Activated T-cell treated with anti-CD3 and anti-CD28 coated beads, Interleukin-2, amount 50 U/mL, for 24 hours (primary cell): ENCODE measurements at regions not wholly inside any gene's neighbourhood (a gene's known extent, or its start where the extent isn't known, plus 50 kb on each side); places are given as distances from the start of the nearest gene placed in this dataset.
"Not testable (repeated sequence)": the region's sequence is repeated elsewhere in the genome, so short reads cannot be mapped to it uniquely, and the experiment has no call there.

Experiments used
- DNase-seq: peaks from one replicate; pipeline ENCODE4 v3.0.0-alpha.2; 2020
- H3K27ac Mint-ChIP-seq: 2 replicates; pipeline ENCODE4 v1.8.0; 2020; ENCODE audit warnings: mild to moderate bottlenecking, mixed read lengths
- H3K27me3 Mint-ChIP-seq: 2 replicates; pipeline ENCODE4 v1.8.0; 2020; ENCODE audit warnings: mixed read lengths
- H3K36me3 Mint-ChIP-seq: 2 replicates; pipeline ENCODE4 v1.8.0; 2020; ENCODE audit warnings: low read depth, mixed read lengths
- H3K4me1 Mint-ChIP-seq: 2 replicates; pipeline ENCODE4 v1.8.0; 2020; ENCODE audit warnings: low read depth, mixed read lengths
- H3K4me3 Mint-ChIP-seq: 2 replicates; pipeline ENCODE4 v1.8.0; 2020; ENCODE audit warnings: mild to moderate bottlenecking, moderate library complexity, mixed read lengths
- H3K9me3 Mint-ChIP-seq: 2 replicates; pipeline ENCODE4 v1.8.0; 2020; ENCODE audit warnings: mixed read lengths

DNA sequence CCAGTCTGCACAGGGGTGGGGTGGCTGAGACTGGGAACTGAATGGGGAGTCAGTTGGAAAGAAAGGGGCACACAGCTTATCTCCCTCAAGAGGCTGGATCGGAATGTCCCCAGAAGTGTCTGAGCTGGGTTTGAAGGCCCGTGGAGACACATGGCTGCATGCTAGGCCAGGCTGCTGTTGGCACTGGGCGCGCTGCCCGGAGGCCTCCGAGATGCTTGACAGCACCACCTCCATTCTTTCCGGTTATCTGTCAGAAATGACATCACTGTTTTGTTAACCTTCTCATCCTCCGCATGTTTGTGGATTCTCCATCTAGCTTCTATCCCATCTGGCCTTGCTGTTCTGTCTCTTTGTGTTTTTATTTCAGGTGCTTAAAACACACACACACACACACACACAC, 85.5 kb downstream of the APIP start:
- Mint-ChIP-seq H3K4me1 (peaks cover 4% of the 10 kb centered on the region), H3K27ac (no peak overlapping the region), H3K27me3 (peaks cover 6% of the 10 kb centered on the region), H3K4me3 (no peak overlapping the region), H3K36me3 (no peaks in the 10 kb centered on the region), H3K9me3 (no peaks in the 10 kb centered on the region)
- DNase-seq: no peak

DNA sequence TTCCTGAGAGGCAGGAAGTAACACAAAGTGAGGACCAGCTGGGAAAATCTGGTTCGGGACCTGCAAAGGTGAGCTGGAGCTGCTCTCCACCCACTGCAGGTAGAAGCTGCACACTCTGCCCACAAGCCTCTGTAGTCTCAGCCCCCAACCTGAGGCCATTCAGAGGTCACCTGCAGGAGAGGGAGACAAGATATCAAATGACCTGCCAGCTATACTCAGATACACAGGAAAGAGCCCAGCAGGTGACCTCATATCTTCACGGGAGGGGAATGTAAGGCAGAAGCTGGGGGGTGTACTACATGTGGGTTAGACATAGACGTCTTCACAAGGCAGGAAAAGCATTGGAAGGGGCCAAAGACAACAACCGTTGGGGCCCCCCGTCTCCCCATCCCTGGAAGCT, 86.1 kb downstream of the APIP start:
- Mint-ChIP-seq H3K27me3 (peaks cover 7% of the 10 kb centered on the region), H3K27ac (no peak overlapping the region)
- DNase-seq: no peak

DNA sequence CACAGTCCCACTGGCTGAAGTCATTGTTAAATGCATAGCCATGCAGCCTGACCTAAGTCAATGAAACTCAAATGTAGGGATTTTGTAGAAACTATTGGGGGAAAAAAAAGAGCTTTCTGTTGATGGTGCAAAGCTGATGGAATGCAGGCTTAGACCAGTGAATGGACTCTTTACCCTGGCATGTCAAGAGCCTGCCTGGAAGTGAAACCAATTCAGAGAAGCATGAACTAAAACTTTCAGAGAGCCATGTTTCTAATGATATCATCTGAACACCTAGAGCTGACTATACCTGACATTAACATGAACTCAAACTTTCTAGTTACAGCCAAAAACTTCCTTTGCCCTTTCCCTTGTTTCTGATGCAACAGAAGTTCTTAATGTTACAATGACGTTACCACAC, 89.0 kb downstream of the APIP start:
- H3K9me3 Mint-ChIP-seq: no peaks in the 10 kb centered on the region

More for the DNA sequence above, 86.1 kb downstream of the APIP start:
- H3K9me3 Mint-ChIP-seq: no peaks in the 10 kb centered on the region
- H3K4me3 Mint-ChIP-seq: no peak overlapping the region
- peaks cover 4% of the 10 kb centered on the region for H3K4me1 Mint-ChIP-seq
- no peaks in the 10 kb centered on the region for H3K36me3 Mint-ChIP-seq

DNA sequence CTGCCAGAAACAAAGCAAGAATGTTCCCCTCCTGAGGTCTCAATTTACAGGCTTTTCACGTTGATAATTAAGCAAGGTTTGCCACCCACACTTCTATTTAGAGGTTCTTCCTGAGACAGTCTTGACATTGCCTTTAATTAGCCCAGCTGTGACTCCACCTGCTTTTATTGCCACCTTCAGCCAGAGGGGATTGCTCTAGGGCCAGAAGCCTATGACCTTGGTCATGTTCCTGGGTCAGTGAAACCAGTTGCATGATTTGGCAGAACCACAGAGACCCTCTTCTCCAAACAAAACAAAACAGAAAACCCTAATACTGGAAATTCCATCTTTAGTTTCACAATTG, 89.8 kb downstream of the APIP start:
- Mint-ChIP-seq H3K4me1 (peaks cover 4% of the 10 kb centered on the region), H3K9me3 (no peaks in the 10 kb centered on the region), H3K27ac (no peak overlapping the region)

More for the DNA sequence above, 89.0 kb downstream of the APIP start:
- Mint-ChIP-seq H3K36me3 (no peaks in the 10 kb centered on the region), H3K27me3 (peaks cover 21% of the 10 kb centered on the region), H3K27ac (no peak overlapping the region), H3K4me3 (no peak overlapping the region), H3K4me1 (peaks cover 4% of the 10 kb centered on the region)
- no peak for DNase-seq

DNA sequence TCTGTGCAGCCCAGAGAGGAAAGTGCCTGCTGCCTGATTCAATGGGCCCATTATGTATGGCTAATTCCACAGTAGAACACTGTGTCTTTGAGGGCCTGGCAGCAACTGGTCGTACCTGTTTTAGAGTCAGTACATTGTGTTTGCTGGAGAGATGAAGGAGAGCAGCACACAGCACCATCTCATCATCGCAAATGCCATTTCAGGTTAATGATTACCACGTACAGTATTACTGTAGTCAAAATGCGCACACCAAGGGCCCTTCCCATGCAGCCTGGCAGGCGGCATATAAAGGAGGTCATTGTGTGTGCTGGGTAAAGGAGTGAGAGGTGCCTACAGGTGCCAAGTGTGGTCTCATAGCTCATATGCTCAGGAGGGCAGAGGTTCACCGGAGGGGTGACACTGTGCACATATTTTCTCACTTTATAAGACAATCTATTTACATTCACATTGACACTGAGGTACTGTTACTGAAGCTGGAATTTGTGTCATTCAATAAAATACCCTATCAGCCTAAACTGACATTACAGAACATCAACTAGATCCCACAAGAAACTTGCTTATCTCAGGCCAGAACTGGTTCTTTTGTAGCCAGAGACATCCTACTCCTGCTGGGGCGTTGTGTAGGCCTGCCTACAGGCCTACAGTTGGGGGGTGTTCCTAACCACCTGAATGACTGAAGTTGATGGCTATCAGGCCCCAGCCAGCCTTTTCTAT, 90.4 kb downstream of the APIP start:
- no peak for DNase-seq
- Mint-ChIP-seq H3K4me3 (no peak overlapping the region), H3K27ac (no peak overlapping the region)

More for the DNA sequence above, 89.8 kb downstream of the APIP start:
- H3K4me3 Mint-ChIP-seq: no peak overlapping the region
- peaks cover 25% of the 10 kb centered on the region for H3K27me3 Mint-ChIP-seq
- DNase-seq: no peak
- H3K36me3 Mint-ChIP-seq: no peaks in the 10 kb centered on the region

DNA sequence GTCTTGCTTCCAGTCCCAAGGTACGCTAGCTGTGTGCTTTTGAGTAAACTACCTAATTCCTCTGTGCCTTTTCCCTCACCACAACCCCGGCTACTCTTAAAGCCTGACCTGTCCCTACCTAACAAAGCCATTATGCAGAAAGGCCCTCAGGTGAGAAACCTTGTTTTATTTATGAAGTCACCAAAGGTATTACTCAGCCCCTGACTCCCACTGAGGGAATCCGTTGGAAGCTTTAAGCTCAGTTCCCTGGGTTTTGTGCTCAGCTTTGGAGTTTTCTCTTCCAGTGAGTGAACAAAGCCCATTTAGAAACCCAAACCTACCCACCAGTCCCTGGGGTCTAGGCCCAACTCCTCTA, 90.9 kb downstream of the APIP start:
- Mint-ChIP-seq H3K9me3 (no peaks in the 10 kb centered on the region), H3K4me1 (peaks cover 11% of the 10 kb centered on the region), H3K4me3 (no peak overlapping the region), H3K27ac (no peak overlapping the region), H3K36me3 (no peaks in the 10 kb centered on the region), H3K27me3 (peaks cover 25% of the 10 kb centered on the region)
- no peak for DNase-seq

More for the DNA sequence above, 90.4 kb downstream of the APIP start:
- Mint-ChIP-seq H3K36me3 (no peaks in the 10 kb centered on the region), H3K4me1 (peaks cover 7% of the 10 kb centered on the region), H3K27me3 (peaks cover 25% of the 10 kb centered on the region), H3K9me3 (no peaks in the 10 kb centered on the region)

DNA sequence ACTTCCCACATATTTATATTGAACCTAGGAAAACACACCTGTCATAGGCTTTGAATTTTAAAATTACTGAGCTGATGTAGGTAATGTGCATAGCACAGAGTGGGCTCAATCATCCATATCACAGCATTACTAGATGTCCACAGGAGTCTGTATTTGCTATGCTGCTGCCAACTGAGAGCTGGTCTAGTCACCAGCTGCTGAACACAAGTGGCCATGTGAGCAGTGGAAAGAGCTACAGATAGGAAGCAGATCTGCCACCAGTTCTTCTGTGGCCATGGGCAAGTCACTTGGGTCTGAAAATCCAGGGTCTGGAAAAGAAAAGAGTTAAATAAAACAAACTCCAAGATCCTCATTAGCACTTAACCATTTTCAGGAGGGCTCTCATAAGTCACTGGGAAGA, 91.8 kb downstream of the APIP start:
- no peaks in the 10 kb centered on the region for H3K9me3 Mint-ChIP-seq
- no peaks in the 10 kb centered on the region for H3K36me3 Mint-ChIP-seq

DNA sequence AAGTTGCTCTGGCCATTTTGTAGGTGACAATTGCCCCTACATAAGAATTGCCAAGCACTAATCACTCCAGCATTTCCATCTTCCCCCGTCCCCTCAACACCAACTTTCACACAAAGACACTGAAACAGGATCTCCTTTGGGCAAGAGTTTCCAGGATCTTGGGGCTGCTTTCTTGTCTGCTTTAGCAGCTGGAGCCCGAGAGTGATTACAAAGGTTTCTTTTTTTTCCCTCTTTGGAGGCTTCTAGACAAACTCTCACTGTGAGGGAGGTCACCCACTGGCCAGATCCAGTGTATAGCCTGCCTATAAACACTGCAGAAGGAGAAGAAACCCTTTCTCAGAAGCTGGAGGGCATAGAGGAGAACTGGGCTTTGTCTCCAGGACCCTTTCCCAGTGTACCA, 92.5 kb downstream of the APIP start:
- Mint-ChIP-seq H3K36me3 (no peaks in the 10 kb centered on the region), H3K4me3 (no peak overlapping the region), H3K9me3 (no peaks in the 10 kb centered on the region), H3K27me3 (peaks cover 28% of the 10 kb centered on the region), H3K27ac (no peak overlapping the region), H3K4me1 (peaks cover 19% of the 10 kb centered on the region)
- no peak for DNase-seq

More for the DNA sequence above, 91.8 kb downstream of the APIP start:
- Mint-ChIP-seq H3K27me3 (peaks cover 25% of the 10 kb centered on the region), H3K4me1 (peaks cover 19% of the 10 kb centered on the region), H3K4me3 (no peak overlapping the region), H3K27ac (no peak overlapping the region)
- DNase-seq: no peak

DNA sequence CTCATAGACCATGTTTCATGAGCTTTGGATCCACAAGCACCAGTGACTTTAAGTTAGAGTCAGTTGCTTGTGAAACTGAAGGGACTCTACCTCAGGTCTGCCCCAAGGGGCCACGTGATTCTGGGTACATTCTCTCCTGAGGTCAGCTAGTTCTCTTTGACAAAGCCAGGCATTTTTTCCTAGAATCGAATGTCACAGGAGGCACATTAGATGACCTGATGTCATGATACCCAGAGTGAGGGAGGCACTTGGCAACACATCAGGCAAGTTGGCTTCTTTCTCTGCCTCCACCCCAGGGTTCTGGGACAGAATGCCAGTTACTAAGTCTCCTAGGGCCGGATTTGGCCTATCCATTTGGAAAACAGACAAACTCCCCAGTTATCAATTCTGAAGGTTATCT, 93.0 kb downstream of the APIP start:
- DNase-seq: no peak
- H3K27ac Mint-ChIP-seq: no peak overlapping the region
- no peaks in the 10 kb centered on the region for H3K36me3 Mint-ChIP-seq
- peaks cover 19% of the 10 kb centered on the region for H3K4me1 Mint-ChIP-seq
- H3K9me3 Mint-ChIP-seq: no peaks in the 10 kb centered on the region
- H3K4me3 Mint-ChIP-seq: no peak overlapping the region
- H3K27me3 Mint-ChIP-seq: peaks cover 28% of the 10 kb centered on the region

DNA sequence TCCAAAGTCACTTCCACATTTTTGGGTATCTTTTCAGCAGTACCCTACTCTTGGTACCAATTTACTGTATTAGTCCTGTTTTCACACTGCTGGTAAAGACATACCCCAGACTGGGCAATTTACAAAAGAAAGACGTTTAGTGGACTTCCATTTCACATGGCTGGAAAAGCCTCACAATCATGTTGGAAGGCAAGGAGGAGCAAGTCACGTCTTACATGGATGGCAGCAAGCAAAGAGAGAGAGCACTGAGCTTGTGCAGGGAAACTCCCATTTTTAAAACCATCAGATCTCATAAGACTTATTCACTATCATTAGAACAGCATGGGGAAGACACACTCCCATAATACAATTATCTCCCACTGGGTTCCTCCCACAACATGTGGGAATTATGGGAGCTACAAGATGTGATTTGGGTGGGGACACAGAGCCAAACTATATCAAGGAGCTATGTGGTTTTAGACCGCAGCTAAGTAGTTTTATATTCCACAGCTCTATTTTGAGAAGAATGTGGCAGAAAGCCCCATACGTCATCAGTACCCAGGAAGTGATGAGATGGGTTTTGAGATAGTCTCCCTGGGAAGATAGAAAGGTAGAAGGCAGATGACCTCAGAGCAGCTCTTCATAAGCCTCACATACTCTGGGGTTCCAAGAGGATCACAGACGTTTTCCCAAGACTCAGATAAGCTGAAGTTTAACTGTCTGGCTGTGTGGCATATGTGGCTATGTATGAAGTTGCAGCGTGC, 96.3 kb downstream of the APIP start:
- Mint-ChIP-seq H3K27ac (no peak overlapping the region), H3K4me3 (no peak overlapping the region), H3K27me3 (peaks cover 47% of the 10 kb centered on the region), H3K36me3 (no peaks in the 10 kb centered on the region), H3K9me3 (peaks cover 11% of the 10 kb centered on the region), H3K4me1 (peaks cover 15% of the 10 kb centered on the region)
- no peak for DNase-seq

DNA sequence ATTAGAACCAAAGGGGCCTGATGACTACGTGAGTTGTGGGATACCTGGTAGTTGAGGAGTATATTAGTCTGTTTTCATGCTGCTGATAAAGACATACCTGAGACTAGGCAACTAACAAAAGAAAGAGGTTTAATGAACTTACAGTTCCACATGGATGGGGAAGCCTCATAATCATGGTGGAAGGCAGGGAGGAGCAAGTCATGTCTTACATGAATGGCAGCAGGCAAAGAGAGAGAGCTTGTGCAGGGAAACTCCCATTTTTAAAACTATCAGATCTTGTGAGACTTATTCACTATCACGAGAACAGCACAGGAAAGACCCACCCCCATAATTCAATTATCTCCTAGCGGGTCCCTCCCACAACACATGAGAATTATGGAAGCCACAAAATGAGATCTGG, 98.4 kb downstream of the APIP start:
- Mint-ChIP-seq H3K4me1 (peaks cover 15% of the 10 kb centered on the region), H3K9me3 (peaks cover 16% of the 10 kb centered on the region), H3K27me3 (peaks cover 36% of the 10 kb centered on the region)
- not testable (repeated sequence) for H3K4me3 Mint-ChIP-seq, H3K27ac Mint-ChIP-seq, DNase-seq, H3K36me3 Mint-ChIP-seq

DNA sequence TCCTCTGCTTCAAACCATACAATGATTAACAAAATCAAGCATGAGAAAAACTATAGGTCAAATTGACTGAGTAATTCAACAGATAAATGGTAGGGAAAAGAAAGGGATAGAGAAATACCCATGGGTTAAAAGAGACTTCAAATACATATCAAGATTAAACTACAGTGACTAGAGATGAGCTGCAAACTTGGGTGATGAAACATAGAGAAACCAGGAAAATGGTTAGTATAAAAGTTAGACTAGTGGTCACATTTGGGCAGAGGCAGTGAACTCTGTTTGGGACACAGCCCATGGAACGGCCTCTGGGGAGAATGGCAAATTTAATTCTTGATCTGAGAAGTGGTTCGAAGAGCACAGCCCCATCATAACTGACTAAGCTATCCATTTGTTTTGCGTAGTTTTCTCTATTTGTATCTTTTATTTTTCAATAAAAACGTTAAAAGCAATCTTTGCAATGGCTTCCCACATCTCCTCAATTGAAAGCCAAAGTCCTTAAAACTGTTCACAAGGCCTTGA, 99.4 kb downstream of the APIP start:
- Mint-ChIP-seq H3K36me3 (no peaks in the 10 kb centered on the region), H3K9me3 (peaks cover 21% of the 10 kb centered on the region), H3K4me3 (no peak overlapping the region), H3K27me3 (peaks cover 40% of the 10 kb centered on the region), H3K27ac (no peak overlapping the region), H3K4me1 (peaks cover 15% of the 10 kb centered on the region)
- DNase-seq: no peak

DNA sequence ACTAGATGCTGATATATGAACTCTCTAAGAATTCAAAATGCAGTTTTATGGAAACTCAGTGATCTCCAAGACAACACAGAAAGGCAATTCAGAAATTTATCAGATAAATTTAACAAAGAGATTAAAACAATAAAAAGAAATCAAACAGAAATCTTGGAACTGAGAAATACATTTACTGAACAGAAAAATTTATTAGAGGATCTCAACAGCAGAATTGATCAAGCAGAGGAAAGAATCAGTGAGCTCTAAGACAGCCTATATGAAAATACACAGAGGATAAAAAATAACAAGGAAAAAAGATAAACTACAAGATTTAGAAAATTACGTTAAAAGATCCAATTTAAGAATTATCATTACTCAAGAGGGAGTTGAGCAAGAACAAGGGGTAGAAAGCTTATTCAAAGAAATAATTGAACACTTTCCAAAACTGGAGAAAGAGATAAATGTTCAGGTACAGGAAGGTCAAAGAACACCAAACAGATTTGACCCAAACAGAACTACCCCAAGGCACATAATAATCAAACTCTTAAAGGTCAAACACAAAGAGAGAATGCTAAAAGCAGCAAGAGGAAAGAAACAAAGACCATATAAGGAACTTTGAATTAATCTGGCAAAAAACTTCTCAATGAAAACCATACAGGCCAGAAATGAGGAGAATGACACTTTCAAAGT, 103.1 kb downstream of the APIP start:
- Mint-ChIP-seq H3K36me3 (no peaks in the 10 kb centered on the region), H3K9me3 (peaks cover 36% of the 10 kb centered on the region), H3K4me1 (peaks cover 8% of the 10 kb centered on the region), H3K27ac (no peak overlapping the region), H3K27me3 (peaks cover 48% of the 10 kb centered on the region), H3K4me3 (no peak overlapping the region)
- no peak for DNase-seq

DNA sequence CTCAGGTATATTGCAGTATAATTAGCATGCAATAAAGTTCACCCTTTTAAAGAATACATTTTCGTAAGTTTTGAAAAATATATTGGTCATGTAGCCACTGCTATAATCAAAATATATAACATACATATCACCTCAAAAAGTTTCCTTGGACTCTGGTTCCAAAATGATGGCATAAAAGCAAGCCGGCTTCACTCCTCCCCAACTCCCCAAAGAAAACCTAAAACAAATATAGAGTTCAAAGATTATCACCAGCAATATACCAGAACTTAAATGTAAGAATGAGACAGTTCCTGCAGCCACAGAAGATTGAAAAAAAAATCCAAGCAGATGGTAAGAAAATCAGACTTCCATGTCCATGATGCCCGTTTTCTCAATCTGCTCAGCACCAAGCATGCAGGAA, 104.3 kb downstream of the APIP start:
- Mint-ChIP-seq H3K27ac (no peak overlapping the region), H3K27me3 (peaks cover 49% of the 10 kb centered on the region), H3K9me3 (peaks cover 36% of the 10 kb centered on the region), H3K36me3 (no peaks in the 10 kb centered on the region), H3K4me3 (no peak overlapping the region), H3K4me1 (peaks cover 8% of the 10 kb centered on the region)
- DNase-seq: no peak

DNA sequence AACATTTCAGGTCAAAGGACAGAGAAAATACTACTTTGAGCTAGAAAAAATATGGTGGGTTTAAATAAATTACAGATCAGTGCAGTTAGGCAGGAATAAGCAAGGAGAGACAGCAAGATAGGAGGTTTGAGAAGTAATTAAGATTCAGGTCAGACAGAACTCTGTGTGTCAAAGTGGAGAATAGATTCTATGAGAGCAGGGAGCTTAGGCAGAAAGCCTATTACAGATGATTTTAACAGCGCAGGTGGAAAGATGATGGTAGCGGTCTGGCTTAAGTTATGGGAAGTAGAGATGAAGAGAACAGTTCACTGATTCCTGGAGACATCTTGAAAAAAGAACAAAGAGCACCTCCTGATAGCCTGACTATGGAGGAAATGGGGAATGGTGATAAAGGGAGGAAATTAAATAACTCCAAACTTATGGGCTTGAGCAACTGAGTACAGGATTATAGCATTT, 106.0 kb downstream of the APIP start:
- peaks cover 32% of the 10 kb centered on the region for H3K9me3 Mint-ChIP-seq
- no peak overlapping the region for H3K4me3 Mint-ChIP-seq
- peaks cover 8% of the 10 kb centered on the region for H3K4me1 Mint-ChIP-seq
- peaks cover 53% of the 10 kb centered on the region for H3K27me3 Mint-ChIP-seq
- DNase-seq: no peak
- H3K27ac Mint-ChIP-seq: no peak overlapping the region
- H3K36me3 Mint-ChIP-seq: no peaks in the 10 kb centered on the region
